GM10847 (cell line): ENCODE measurements at regions not wholly inside any gene's neighbourhood (a gene's known extent, or its start where the extent isn't known, plus 50 kb on each side); places are given as distances from the start of the nearest gene placed in this dataset.

Experiments
- POLR2A ChIP-seq: IDR thresholded peaks from 2 replicates; pipeline ENCODE4 v1.6.1; 2011; ENCODE audit not compliant: insufficient read length; ENCODE audit errors: extremely low read depth

DNA sequence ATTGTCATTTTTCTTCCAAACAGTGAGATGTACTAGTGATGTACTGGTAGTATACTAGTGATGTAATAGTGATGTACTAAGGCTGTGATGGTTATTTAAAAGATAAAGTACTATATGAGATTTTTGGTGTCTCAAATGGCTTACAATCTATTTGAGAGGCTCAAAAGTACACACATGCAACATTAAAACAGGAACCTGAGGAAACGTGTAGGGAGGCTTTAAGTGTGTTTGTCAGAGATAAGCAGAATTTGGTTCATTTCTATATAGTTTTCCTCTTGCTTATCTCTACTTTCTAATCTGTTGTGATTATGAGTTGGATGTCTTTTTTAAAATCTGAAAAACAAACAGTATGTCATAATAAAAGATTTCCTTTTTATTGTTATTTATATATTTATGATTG lies 100.9 kb upstream of the SERTAD2 start:
- TF ChIP-seq POLR2A, result no peak

DNA sequence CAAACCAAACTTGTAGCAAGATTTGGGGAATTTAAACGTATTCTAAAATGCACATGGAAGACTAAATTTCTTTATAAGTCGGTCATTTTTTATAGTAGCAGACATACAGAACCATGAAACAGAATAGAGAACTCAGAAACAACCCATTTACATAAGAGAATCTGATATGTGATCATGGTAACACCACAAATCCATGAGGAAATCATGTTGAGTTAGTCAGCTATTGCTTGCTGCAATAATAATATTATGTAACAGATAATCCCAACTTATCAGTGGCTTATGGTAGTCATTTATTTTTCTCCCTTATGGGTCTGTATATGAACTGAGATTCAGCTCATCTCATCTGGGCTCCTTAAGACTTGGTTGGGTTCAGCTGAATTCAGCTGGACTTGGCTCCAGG lies 103.4 kb upstream of the SERTAD2 start:
- no peak for TF ChIP-seq POLR2A

DNA sequence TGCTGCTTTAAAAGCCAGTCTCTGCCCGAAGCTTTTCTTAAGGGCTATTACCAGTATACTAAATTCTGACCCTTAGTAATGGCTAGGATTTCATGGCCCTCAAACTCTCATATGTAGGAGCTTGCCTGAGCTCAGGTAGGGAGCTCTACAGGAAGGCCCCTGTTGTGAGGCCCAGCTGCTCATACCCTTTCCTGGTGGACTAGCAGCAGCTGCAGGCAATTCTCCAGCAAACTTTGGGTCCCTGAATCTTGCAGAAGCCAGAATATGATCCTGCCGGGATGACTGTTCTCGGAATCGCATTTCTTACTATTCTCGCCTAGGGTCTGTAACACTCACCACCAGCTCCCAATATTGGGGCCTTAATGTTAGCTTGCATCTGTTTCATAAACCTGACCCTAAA lies 106.4 kb upstream of the SERTAD2 start:
- no peak for TF ChIP-seq POLR2A

DNA sequence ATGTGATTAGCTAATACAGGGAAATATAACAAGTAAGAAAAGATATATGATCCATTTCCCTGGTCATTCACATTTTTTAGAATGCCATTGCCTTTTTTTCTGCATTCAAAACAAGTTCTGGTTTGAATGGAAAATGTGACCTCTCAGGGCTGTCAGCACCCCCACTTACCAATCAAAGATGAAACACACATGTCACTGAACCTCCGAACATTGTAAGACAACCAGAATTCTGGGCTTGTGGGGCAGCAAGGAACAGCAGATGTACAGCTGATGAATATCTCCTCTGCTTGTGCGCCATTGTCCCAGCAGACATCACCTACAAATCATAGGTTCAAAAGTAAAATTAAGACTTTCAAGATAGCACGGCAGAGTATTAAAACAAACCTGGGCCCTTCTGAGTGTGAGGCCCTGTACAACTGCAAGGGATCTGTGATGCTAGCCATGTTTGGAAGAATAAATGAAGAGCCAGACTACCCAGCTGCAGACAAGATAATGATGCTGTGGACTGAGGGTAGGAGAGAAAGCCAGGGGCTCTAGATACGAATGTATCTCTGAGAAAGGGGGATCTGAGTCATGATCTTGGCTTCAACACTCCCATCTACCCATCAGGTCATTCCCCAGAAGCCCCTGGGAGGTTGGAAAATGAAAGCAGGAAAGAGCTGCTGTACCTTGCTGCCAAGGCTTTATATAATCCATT lies 108.7 kb upstream of the SERTAD2 start:
- no peak for TF ChIP-seq POLR2A

DNA sequence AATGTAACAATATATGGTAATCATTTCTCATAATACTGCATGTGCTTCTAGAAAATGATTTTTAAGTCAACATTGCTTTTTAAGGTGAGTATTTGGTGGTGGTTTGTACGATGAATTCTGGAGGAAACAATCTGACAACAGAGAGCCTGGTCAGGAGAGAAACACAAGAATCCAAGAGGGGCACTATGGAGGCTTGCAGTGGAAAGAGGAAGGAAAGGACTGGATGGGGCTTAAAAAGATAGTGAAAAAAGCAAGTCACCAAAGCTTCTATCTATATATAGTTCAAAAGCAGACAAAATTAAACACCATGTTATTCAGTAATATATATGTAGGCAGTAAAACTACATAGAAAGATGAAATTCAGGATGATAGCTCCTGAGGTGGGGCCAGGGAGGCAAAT lies 109.4 kb upstream of the SERTAD2 start:
- no peak for TF ChIP-seq POLR2A

DNA sequence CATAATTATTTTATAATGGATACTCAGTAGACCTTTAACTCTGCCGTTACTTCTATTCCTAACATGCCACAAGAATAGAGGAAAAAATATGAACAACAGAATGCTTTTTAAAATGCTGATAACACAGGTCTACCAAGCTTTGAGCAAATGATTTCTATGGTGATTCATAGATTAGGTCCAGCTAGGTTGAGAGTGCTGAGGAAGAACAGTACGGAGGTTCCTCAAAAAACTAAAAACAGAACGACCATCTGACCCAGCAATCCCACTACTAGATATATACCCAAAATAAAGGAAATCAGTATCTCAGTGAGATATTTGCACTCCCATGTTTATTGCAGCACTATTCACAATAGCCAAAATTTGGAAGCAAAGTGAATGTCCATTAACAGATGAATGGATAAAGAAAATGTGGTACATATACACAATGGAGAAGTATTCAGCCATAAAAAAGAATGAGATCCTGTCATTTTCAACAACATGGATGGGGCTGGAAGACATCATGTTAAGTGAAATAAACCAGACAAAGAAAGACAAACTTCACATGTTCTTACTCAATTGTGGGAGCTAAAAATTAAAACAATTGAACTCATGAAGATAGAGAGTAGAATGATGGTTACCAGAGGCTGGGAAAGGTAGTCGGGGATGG lies 111.6 kb upstream of the SERTAD2 start:
- TF ChIP-seq POLR2A, result no peak

DNA sequence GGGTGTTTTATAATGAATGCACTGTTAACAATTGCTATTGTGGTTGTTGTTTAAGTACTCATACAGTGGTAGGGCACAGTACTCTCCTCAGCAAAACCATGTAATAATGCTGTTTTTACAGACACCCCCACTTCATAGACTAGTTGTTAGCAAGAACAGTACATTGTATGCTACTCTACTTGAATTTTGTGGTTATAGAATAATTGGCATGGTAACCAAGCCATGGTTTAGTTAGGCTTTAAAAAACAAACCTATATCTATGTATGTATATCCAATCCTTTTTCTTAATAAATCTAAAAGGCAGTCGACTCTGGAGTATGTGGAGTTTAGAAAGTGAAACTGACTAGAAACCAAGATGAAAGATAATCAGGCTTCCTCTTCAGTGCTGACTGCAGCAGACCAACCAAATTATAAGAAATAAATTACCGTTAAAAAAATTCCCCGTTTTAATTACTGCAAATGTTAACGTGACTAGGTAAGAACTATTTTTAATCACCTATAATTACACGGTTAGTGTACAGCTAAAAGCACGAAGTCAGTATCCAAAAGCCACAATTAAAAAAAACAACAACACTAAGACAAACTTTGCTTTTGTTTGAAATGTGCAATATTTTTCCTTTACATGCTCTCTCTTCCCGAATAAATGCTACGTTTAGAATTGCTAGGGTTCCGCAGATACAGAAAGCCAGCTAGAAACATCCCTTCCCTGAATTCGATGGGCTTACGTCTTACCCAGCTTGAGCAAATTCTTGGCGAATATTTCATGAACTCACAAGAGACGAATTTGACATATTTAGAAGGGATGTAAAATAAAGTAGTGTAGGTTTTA lies 113.3 kb upstream of the SERTAD2 start:
- TF ChIP-seq POLR2A, result no peak

DNA sequence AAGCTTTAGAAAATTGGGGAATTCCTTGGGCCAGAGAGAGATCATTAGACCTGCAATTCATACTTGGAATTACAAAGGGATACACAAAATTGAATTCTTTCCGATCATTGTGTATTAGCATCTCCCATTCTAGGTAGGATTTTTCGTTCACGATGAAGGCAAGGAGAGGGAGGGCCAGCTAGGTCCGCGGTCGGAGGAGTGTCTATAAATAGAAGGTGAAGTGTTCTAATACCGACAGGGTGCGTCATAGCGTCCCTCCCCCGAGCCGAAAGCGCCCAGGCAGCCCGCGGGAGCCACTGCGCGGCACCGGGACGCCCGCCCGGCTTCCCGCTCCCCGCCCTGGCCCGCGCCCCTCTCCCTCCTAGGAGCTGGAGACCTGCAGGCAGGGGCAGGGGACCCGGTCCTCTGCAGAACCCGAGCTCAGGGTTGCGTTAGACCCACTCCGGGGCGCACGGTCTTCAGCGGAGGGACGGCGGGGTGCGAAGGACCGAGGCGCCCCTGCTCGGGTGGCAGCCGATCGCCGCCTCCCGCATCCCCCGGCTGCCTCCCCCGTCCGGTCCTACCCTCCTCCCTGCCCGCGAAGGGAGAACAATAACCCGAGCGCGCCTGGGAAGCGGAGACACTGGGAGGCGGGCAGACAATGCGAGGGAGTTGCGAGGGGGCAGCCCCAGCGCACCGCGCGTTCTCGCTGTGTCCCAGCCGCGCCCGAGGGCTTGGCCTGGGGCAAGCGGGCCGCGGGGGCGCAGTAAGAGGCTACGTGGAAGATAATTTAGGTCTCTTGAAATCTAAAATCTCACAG lies 114.2 kb upstream of the SERTAD2 start:
- TF ChIP-seq POLR2A, result peak; percentile 44

DNA sequence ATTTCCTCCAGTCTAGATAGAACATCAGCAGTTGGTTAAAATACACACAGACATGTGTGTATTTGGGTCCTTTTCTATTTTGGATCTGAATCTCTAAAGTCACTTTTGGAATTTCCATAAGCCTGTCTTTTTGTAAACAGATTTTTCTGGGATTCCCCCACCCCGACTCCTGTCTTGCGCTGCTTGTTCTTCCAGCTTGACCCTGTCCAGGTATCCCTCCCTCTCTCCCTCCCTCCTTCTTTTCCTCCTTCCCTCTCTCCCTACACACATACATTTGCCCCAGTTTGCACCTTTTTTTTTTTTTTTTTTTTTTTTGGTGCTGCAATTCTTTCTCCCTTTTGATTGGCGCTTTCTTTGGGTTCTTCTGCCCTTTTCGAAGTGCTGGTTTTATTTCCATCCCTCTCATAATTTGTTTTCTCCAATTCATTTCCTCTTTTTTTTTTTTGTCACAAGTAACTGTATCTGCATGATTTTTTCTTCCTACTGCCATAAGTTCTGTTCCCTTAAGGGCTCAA lies 114.8 kb upstream of the SERTAD2 start:
- TF ChIP-seq POLR2A, result no peak

DNA sequence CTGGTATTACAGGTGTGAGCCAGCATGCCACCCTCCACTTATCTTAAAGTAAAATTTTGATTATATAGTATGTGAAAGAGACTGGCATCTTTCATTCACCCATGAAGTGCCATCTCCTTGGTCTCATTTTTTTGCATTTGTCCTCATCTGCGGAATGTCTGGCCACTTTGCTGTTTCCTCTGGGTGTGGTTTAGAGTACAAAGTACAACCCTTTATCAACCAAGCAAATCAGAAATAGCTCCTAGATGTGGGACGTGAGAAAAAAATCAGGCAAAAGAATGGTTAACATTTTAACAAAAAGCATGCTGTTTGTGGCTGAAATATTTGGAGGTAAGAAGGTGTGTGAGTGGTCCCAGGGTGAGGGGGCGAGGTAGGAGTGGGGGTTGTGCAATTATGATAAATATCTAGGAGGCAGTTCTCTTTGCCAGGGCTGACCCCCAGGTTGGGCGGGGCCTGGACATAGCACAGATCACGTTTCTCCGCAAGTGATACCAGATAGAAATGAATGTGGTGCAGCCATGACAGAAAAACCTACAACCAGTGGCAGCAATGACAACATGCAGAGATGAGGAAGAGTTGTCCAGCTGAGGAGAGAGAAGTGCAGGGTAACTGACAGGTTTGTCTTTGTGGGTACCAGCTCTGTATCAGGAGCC lies 115.8 kb upstream of the SERTAD2 start:
- no peak for TF ChIP-seq POLR2A

DNA sequence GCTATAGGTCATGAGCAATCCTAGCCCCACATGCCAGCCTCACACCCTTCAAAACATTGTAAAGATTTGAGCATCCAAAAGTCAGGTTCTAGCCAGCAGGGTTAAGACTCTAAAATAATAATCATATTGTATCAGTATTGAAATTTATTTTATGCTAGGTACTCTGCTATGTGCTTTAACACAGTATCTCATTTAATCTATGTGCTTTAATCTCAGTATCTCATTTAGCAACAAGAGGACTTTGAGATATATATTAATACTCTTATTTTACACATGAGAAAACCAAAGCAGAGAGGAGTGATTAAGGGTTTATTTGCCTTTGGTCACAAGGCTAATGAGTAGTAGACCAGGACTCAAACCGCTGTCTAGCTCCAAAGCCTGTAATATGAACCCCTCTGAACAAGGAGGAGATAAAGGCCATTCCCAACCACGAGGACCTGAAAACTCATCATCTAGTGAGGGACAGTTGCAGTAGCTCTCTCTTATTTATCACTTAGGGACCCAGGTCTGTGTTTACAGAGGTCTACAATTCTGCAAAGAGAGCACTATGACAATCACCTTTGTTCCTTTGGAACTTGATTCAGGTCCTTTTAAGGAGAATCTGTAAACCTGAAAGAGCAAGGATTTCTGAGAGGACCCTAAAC lies 116.5 kb upstream of the SERTAD2 start:
- no peak for TF ChIP-seq POLR2A

DNA sequence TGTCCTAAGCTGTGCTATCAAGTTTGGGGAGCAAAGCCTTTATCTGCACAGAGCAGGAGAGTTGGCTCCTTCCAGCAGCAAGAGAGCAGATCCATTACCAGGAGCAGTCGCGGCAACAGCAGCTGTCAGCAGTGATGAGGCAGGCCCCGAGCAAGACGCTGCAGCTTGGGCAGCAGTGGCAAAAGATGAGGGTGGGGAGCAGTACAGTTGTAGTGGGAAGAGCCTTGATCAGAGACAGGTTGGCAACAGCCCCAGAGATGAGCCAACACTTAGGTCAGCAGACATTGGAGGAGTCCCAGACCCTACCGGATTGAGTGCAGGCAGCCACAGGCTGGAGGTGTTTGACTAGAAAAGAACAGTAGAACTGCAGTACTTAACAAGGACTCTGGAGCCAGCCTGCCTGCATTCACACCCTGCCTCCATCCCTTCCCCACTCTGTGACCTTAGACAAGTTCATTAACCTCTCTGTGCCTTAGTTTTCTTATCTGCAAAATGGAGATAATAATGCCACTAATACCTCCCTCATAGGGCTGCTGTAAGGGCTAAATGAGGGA lies 117.1 kb upstream of the SERTAD2 start:
- TF ChIP-seq POLR2A, result no peak

DNA sequence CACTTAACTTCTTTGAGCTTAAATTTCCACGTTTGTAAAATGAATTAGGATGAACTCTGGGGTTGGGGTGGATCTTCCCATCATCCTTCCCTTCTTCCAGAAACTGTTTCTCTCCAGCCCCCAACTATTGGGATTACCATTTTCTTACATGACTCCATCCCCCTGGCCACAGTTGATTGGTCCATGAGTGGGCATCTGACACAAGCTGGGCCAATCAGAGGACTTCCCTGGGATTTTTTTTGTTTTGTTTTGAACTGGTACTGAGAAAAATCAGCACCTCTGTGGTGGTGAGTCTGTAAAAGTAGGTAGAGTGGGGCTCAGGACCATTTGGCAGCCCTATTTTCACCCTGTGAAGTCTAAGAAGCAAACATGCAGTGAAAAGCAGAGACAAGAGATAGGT lies 118.0 kb upstream of the SERTAD2 start:
- no peak for TF ChIP-seq POLR2A
